ENCODE measurements at regions not wholly inside any gene's neighbourhood (a gene's known extent, or its start where the extent isn't known, plus 50 kb on each side); places are given as distances from the start of the nearest gene placed in this dataset.

DNA sequence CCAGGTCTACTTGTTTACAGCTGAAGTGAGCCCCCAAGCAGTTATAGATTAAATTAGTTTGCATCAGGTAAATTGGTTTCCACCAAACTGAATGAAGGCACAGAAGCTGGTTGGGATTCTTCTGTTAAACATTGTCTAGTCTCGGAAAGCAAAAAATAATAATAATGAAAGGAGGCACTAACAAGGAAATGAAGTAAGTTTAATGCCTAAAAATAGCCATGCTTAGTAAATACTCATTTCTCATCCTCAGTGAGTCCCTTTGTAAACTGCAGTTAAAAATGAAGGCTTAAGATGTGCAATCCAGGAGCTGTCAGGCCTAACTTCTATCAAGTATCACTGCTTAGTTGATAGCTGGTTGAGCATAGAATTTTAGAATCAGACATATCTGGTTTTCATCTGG is 113.5 kb downstream of the BTG1 start:
- DNase-seq (ENCODE audit: low spot score): no peak

DNA sequence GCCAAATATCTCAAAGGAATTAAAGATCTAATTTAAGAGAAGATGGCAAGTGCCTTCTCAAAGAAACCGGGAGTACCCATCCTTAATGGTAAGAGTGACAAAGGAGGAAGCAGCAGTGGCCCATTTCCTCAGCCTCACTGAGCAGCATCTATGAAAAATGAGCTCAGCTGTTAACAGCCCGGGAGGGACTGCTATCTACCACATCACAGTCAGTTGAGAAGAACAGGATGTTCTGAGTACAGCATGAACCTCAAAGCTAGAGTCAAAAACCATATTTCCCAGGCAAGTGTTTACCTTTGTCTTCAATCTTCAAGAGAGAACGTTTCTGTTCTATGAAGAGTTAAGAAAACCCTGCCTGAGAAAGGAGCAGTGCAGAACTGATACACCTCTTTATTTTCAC is 115.0 kb downstream of the BTG1 start:
- peak; percentile 29 for DNase-seq (ENCODE audit: low spot score)

DNA sequence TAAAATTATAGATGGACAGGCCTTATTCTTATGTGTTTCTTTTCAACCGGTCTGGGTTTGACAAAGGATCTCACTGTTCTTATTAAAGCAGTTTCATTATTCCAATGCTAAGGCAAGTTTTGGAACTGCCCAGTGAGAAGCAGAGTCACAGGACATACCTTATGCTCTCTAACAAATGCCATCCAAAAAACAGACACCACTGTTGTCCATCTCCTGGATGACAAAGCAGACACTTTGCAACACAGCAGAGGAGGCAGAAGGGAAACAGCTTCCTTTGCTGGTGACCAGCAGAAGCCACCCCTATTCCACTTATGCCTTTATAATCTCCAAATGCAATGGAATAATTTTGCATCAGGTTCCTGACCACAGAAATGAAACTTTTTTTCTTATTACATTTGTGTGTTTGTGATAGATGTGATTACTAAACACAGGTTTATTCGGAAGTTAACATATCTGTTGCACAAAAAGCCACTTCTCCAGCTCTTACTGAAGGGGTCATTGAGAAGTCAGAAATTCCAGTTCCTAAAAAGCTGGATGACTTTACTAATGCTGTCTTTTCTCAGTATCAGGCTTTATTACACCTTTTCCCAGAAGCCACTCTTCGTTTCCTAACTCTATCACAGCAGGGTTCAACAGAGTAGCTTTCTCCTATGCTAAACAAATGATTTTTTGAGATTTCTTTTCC is 115.6 kb downstream of the BTG1 start:
- DNase-seq (ENCODE audit: low spot score): no peak

DNA sequence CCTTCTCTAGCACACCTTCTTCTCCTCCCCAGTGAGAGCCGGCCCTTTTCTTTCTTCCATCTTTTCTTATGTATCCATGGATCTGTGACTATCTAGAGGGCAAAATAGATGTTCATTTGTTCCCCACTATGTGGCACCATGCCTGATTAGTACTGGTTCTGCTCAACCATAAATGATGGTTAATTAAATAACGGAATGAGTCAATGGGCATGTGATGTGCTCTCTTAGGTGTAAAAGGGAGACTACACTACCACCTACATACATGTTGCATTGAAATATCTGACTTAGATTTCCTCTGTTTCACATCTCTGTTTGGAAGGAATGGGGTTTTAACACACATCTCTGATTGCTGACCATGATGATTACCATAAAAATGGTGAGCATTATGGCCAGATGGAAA is 116.5 kb downstream of the BTG1 start:
- no peak for DNase-seq (ENCODE audit: low spot score)

DNA sequence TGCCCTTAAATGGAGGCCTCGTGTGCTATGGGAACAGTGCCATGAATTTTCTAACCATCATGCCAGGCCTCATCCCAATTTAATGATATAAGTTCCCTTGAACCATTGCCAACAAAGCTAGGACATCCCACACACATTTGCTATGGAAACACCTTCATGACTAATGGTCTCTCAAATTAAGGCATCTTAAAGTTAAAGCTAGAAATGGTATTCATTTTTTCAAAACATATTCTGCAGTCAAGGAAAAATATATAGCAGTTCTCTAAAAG is 117.3 kb downstream of the BTG1 start:
- DNase-seq (ENCODE audit: low spot score): no peak

DNA sequence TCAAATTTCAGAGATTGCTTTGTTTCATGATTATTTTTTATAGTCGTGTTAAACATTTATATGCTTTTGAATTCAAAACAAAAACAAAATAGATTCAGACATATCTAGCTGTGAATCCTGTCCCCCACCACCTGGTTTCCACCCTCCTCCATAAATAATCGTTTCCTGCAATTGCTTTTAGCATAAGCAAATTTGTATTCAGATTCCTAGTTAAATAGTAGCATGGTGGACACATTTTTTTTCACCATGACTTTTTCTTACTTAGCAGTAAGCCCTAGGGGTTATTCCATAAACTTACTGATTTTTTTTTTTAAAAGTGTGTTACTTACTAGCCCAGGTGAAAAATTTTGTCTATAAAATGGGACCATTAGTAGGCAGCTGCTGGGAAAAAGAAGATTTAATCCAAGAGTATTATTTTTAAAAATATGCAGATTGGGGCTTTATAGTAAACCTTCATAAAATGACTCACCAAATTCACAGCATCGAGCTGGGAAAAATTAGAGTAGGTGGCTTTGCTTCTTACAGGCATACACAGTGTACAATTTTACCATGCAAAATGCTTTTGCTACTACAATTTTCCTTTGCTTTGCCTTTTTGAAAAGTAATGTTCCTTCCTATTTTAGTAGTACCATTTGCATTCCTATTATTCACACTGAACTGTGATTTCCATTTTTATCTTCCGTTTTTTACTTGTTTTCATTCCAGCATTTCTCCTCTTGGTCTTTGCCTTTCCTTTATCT is 117.8 kb downstream of the BTG1 start:
- DNase-seq (ENCODE audit: low spot score): peak; percentile 42

DNA sequence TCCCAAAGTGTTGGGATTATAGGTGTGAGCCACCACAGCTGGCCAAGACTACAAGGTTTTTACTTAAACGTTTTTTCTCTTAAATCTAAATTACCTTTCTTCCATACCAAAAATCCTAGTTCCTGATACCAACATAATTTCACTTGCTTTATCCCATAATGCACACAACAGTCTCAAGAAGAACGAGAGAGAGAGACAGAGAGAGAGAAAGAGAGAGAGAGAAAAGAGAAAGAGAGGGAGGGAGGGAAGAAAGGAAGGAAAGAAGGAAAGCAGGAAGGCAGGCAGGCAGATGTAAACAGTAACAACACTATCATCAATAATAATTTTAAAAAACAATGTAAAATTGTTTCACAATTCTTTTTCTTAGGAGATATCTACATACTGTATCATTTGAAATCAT is 118.4 kb downstream of the BTG1 start:
- DNase-seq (ENCODE audit: low spot score): no peak

DNA sequence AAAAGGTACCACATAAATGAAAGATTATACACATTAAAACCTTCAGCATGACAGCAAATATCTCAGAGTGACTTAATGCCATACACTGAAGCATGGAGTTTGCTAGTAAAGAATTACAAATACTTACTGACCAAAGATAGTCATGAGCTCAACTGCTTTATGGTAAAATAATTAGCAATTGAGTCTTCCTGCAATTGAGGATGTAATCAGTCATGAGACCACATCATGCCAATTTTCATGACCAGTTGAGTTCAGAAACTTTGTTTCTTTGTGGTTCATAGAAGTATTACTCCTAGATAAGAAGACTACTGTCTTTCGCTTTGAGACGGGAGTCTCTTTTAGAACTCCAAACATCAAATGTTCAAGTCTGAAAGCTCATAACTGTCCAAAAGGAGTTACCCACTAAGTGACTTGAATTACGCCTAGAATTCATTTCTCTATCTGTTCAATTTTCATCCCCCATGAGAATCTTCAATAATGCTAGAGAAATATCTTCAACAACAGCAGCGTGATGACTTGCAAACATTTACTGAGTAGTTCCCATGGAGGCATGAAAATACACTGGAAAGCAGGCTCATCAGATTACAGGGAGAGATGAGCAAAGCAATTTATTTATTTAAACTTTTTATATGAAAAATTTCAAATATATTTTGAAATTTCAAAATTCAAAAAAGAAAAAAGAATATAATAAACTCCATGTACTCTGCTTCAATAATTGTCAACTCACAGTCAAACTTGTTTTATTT is 120.0 kb downstream of the BTG1 start:
- no peak for DNase-seq (ENCODE audit: low spot score)

DNA sequence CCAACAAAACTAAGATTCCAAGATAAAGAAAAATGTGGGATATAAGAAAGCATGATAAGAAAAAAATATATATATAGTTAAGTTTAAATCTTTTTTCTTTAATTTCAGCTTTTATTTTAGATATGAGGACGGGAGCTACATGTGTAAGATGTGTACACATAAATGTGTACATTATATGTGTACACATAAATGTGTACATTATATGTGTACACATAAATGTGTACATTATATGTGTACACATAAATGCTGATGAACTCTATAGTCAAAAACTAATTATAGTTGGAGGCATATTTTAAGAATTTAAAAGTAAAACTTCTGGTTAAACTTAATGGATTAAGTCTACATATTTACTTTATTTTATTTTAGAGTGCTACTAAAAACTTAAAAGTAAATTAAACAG is 123.6 kb downstream of the BTG1 start:
- no peak for DNase-seq (ENCODE audit: low spot score)

DNA sequence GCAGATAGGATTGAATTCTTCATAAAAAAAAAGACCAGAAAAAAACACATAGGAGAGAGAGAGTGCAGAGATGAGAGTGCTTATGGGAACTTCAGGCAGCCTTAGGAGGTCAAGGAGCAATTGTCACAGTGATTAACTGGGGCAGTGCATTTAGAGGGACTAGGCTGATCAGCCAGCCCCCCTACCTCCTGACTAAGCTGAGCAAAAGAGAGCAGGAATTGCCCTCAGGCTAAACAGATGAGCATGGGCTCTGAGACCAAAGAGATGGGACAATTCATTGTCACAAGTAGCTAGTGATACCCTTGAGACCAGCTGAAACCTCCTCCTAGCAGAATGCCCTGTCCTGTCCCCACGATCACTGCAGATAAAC is 124.0 kb downstream of the BTG1 start:
- DNase-seq (ENCODE audit: low spot score): no peak

DNA sequence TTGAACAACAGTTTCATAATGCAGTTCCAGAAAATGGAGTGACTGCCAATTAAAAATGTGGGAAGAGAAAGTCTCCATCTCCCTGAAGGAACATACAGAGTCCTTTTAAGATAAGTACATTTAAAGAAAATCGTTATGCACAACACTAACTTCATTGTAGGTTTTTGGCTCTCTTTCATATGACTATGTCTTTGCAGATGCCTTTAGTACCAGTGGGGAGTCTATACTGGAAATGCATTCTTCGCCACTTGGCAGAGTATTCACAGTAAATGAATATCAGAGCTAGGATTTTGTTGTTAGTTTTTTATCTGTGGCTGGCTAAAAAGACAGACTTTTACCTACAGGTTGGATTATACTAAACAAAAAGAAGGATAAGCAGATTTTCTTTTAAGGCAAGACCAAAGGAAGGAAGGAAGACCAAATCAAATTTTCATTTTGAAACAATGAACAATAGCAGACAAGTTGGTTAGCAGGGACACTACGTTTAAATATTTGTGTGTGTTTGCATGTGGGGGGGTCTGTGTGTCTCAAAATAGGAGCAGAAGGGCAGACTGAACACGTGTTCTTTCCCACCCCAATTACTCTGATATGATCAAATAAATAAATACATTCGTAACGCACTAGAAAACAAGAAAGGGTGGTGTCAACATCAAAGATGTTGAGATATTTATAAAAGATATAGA is 124.5 kb downstream of the BTG1 start:
- no peak for DNase-seq (ENCODE audit: low spot score)

DNA sequence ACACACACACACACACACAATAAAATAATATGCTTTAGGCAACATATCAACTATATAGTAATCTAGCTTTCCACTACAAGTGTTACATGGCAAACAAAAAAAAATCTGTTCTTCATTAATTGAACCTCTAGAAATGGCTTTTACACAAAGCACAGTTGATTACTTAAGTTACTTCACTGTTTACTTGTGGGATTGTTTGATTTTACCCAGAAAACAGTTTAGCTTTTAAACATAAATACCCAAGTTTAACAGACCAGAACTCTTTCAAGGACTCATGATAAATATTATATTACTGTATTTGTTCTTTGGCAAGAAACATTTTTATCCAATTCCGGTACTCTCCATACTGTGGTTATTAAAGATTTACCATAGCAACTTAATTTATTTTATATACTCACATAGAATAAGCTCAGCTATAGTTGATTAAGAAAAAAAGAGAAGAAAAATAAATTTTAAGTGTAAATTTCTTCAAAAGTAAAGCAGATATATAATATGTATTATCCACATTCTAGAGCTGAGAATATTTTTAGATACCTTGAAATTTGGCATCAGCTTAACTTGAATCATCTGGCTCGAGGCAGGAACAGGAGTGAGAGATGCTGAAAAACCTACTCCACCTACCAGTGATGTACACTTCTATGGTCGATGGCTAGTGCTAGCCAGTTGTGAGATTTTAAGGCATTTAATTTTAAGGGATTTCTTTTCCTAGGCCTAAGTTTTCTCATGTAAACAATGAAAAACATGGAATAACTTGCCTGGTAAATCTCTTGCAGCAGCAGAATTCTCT is 126.0 kb downstream of the BTG1 start:
- no peak for DNase-seq (ENCODE audit: low spot score)

DNA sequence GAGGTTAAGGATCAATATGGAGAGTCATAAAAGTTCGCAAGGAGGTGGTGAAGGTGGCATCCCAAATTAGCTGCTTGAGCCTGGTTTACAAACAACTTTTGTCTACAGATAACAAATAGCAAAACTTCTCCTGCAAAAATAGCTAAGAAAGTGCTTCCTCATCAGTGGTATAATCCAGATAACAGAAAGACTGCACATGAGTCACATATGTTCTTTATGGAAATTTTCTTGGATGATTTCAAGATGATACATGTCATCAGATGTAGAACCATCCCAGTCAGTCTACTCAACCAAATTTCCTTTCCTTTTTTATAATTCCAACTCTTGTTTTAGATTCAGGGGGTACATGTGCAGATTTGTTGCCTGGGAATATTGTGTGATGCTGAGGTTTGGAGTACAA is 133.0 kb downstream of the BTG1 start:
- DNase-seq (ENCODE audit: low spot score): no peak

DNA sequence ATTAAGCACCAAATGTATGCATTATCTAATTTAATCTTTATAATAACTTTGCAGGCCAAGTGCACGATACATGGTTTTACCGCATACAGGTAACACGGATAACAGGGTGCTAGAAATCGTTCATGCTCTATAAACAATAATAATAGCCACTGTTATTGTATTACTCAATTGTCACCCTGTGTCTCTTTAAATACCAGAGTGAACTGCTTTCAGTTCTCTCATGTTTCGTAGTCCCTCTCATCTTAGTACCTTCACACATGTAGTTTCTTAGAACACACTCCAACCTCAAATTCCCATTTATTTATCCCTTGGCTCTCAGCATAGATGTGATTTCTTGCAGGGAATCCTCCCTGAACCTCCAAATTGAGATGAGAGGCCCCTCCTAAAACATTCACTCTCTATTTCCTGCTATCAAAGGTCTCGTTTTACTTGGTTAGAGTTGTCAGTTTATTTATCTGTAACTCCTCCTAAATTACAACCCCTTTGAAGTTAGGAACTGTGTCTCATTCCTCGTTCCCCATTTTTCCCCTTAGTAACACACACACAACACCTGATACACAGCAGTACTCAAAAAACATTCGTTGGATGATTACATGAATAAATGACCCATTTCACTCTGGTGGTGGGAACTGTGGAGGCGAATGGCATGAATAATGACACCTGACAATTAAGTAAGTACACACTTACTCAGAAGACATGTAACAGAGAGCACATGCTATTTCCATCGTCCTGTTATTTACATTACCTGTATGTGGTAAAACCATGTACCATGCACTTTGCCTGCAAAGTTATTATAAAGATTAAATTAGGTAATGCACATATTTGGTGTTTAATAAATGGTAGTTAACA is 134.6 kb downstream of the BTG1 start:
- DNase-seq (ENCODE audit: low spot score): no peak

DNA sequence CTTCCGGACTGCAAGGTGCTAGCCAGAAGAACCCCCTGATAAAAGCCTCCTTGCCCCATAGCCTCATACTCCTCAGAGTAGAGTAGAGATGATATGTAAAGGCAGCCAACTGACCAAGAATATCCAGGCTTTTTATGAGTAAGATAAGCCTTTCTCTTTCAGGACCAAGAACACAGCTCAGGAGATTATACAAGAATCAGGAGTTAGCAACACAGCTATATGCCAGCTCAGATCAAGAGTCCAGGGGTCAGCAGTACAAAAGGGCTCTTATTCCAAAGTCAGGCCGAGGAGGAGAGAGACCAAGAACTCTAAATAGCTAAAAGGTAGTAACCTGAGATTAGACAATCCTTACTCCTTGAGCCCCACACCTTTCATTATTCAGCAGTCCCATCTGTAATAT is 135.3 kb downstream of the BTG1 start:
- no peak for DNase-seq (ENCODE audit: low spot score)

DNA sequence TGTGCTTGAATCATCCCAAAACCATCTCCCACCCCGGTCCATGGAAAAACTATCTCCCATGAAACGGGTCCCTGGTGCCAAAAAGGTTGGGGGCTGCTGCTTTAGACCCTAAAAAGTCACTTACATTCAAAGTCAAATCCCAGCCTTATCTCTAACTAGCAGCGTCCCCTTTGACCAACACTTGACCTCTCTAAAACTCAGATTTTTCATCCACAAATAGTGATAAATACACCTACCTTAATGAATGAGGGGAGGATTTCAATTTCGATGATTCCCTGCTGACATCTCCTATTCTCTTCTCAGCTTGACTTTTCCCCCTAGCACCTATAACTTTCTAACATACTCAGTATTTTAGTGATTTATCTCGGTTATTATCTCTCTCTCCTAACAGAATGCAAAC is 137.3 kb downstream of the BTG1 start:
- no peak for DNase-seq (ENCODE audit: low spot score)

DNA sequence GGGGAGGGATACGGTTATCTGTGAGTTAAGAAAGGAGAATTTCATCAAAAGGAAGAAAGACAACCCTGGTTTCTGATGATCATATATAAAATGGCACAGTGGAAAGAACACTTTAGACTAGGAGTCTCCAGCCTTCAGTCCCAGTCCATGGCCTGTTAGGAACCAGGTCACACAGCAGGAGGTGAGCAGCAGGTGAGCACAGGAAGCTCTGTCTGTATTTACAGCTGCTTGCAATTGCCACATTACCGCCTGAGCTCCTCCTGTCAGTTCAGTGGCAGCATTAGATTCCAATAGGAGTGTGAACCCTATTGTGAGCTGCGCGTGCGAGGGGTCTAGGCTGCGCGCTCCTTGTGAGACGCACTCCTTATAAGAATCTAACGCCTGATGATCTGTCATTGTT is 137.9 kb downstream of the BTG1 start:
- no peak for DNase-seq (ENCODE audit: low spot score)

DNA sequence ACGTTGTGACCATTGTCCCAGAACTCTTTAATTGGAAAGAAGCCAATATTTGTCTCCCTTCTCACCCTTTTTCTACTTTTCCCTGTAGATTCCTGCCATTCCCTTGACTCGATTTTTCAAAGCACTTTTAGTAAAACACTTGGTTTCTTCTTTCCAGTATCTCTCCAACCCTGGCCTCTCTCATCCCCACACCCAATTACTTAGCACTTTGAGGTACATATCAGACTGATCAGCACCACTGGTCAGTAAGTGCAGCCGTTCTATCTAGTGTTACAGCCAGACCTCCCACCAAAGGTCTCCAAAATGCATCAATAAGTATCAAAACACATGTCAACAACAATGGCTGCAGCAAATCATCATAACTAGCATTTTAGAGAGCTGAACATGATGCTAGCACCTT is 141.9 kb downstream of the BTG1 start:
- no peak for DNase-seq (ENCODE audit: low spot score)

DNA sequence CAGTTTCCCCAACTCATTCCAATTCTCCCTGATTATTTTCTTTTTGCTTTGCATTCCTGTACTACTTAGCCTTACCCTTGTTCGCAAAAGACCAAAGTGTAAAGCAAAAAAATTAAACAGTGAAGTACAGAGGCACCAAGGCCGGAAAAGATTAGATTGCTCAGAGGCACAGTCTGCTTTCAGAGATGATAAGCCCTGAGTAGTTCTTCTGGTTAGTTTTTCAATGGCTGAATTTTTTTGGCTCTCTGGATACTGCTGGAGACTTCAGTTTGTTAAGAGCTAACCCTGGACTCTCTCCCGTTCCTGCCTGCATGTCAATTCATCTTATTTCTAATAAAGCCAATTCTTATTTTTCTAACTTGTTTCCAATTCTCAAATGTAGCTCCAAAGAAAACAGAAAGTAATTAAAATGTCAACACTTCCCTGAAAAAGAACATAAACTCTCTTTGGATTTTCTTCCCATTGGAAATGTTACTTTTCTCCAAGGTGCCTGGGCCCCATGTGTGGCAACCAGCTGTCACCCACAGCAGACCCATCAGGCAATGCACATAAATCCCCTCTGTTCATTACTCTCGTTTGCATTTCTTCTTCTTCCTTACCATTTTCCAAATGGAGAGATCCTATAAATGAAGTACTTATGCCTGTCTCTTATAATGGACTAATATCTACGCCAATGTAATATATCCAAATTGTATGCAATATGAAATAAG is 142.8 kb downstream of the BTG1 start:
- no peak for DNase-seq (ENCODE audit: low spot score)

DNA sequence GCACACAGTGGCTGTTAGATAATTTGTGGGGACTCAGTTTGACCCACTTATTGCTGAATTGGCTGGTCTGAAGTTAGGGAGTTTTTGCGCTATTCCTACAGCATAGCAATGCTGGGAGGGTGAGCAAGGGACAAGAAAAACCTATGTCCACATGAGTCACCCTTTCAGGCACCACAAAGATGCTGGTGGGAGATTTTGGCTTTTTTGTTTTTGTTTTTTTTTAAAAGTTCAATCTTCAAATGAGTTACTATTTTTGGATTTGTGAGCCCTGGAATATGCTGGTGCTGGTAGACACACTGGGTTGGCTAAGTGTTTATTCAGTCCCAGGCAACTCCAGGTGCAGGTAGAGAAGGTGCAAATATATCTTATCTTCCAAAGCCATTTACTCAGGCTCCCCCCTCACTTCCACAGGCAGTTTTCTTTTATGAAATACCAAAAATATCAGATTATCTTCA is 143.4 kb downstream of the BTG1 start:
- DNase-seq (ENCODE audit: low spot score): no peak

DNA sequence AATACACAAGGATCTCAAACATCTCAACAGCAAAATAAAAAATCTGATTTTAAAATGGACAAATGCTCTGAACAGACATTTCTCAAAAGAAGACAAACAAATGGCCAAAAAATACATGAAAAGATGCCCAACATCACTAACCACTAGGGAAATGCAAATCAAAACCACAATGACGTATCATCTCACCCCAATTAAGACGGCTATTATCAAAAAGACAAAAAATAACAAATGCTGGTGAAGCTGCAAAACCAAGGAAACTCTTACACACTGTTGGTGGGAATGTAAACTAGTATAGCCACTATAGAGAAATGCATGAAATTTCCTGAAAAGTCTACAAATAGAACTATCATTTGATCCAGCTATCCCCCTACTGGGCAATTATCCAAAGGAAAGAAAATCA is 145.0 kb downstream of the BTG1 start:
- no peak for DNase-seq (ENCODE audit: low spot score)
